ENCODE measurements at regions not wholly inside any gene's neighbourhood (a gene's known extent, or its start where the extent isn't known, plus 50 kb on each side); places are given as distances from the start of the nearest gene placed in this dataset.
A peak's percentile ranks its signal among the peaks of the same experiment; 100 is the strongest.

GRCh38 chr16:65388592-65388991 is 266.7 kb upstream of the CDH11 start:
- no peak for TF ChIP-seq SPI1 (IDR thresholded peaks at IDR 0.05; ENCODE audit: borderline replicate concordance, low read depth)
- Histone ChIP-seq H3K4me3 (replicated peaks; ENCODE audit: insufficient read depth, low read length) (no peak overlapping the region), H3K27me3 (ENCODE audit: insufficient read depth, poor library complexity, severe bottlenecking) (no peaks in the 10 kb centered on the region), H3K27ac (replicated peaks) (no peak overlapping the region)
- no peak for DNase-seq (ENCODE audit: low read depth in 1 of 2, low spot score in 1 of 2)

- DNase-seq (ENCODE audit: low read depth in 1 of 2, low spot score in 1 of 2), result no peak
- H3K27ac ChIP-seq (replicated peaks), result no peak overlapping the region
- TF ChIP-seq CTCF (IDR thresholded peaks at IDR 0.05; ENCODE audit: insufficient read depth, low read length), result no peak
- no peak for TF ChIP-seq GABPA (IDR thresholded peaks at IDR 0.05; ENCODE audit: low read depth)
- no peak for TF ChIP-seq REST (IDR thresholded peaks at IDR 0.05; ENCODE audit: insufficient replicate concordance, low read depth)
- no peak for TF ChIP-seq SPI1 (IDR thresholded peaks at IDR 0.05; ENCODE audit: borderline replicate concordance, low read depth)
- no peak for TF ChIP-seq POLR2AphosphoS5 (IDR thresholded peaks at IDR 0.05; ENCODE audit: low read depth)
- H3K27me3 ChIP-seq (ENCODE audit: insufficient read depth, poor library complexity, severe bottlenecking), result no peaks in the 10 kb centered on the region
- H3K4me3 ChIP-seq (replicated peaks; ENCODE audit: insufficient read depth, low read length), result no peak overlapping the region
Observed at GRCh38 chr16:65386672-65387071, 264.8 kb upstream of the CDH11 start.

- TF ChIP-seq SPI1 (IDR thresholded peaks at IDR 0.05; ENCODE audit: borderline replicate concordance, low read depth) (no peak), GABPA (IDR thresholded peaks at IDR 0.05; ENCODE audit: low read depth) (no peak), REST (IDR thresholded peaks at IDR 0.05; ENCODE audit: insufficient replicate concordance, low read depth) (no peak), CTCF (IDR thresholded peaks at IDR 0.05; ENCODE audit: insufficient read depth, low read length) (no peak), POLR2AphosphoS5 (IDR thresholded peaks at IDR 0.05; ENCODE audit: low read depth) (no peak)
- no peak overlapping the region for H3K27ac ChIP-seq (replicated peaks)
- no peak overlapping the region for H3K4me3 ChIP-seq (replicated peaks; ENCODE audit: insufficient read depth, low read length)
- no peaks in the 10 kb centered on the region for H3K27me3 ChIP-seq (ENCODE audit: insufficient read depth, poor library complexity, severe bottlenecking)
- DNase-seq (ENCODE audit: low read depth in 1 of 2, low spot score in 1 of 2), result peak; percentile 5 to 28
Observed at GRCh38 chr16:65384441-65384840, 262.6 kb upstream of the CDH11 start.

- H3K27ac ChIP-seq (replicated peaks), result no peak overlapping the region
- H3K4me3 ChIP-seq (replicated peaks; ENCODE audit: insufficient read depth, low read length), result no peak overlapping the region
- no peak for DNase-seq (ENCODE audit: low read depth in 1 of 2, low spot score in 1 of 2)
- no peak for TF ChIP-seq GABPA (IDR thresholded peaks at IDR 0.05; ENCODE audit: low read depth)
- TF ChIP-seq POLR2AphosphoS5 (IDR thresholded peaks at IDR 0.05; ENCODE audit: low read depth), result no peak
- no peak for TF ChIP-seq SPI1 (IDR thresholded peaks at IDR 0.05; ENCODE audit: borderline replicate concordance, low read depth)
- TF ChIP-seq CTCF (IDR thresholded peaks at IDR 0.05; ENCODE audit: insufficient read depth, low read length), result no peak
- no peak for TF ChIP-seq REST (IDR thresholded peaks at IDR 0.05; ENCODE audit: insufficient replicate concordance, low read depth)
- no peaks in the 10 kb centered on the region for H3K27me3 ChIP-seq (ENCODE audit: insufficient read depth, poor library complexity, severe bottlenecking)
Observed at GRCh38 chr16:65377195-65377594, 255.3 kb upstream of the CDH11 start.
